ENCODE measurements at regions not wholly inside any gene's neighbourhood (a gene's known extent, or its start where the extent isn't known, plus 50 kb on each side); places are given as distances from the start of the nearest gene placed in this dataset.

DNA sequence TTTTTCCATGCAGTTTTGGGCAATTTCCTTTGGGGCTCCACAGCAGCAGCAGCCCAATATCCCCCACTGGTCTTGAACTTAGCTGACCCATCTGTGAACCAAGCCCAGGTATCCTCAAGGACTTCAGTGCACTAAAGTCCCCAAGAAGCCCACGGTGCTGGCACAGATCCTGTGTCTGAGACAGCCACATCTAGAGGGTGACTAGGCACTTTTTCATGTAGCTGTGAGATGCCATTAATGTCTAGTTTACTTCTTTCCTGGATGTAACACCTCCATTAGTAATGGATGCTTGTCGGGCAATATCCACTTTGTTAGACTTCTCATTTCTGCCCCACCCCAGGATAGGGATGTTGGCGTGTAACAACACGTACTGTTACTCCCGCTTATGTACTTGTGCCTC lies 117.9 kb downstream of the GPCPD1 start:
- no TSS peak for BruUV-seq (replicated peaks)
- TF ChIP-seq CTCF (conservative IDR thresholded peaks at IDR 0.05; ENCODE audit: low read depth, low read length), result no peak
- TF ChIP-seq EZH2 (IDR thresholded peaks at IDR 0.05; ENCODE audit: borderline replicate concordance, low read depth, low read length, poor library complexity, severe bottlenecking), result no peak
- Histone ChIP-seq H3K4me1 (ENCODE audit: insufficient read depth, low read length, poor library complexity, severe bottlenecking) (no peaks in the 10 kb centered on the region), H3K4me3 (ENCODE audit: low read depth, low read length, poor library complexity, severe bottlenecking) (no peak overlapping the region), H3K9me3 (ENCODE audit: low read depth, low read length, poor library complexity, severe bottlenecking) (no peaks in the 10 kb centered on the region), H3K27ac (ENCODE audit: low read depth, low read length, poor library complexity, severe bottlenecking) (no peak overlapping the region), H3K27me3 (replicated peaks; ENCODE audit: insufficient read depth, low read depth, low read length, poor library complexity) (peaks cover 17% of the 10 kb centered on the region), H3K36me3 (ENCODE audit: insufficient read depth, low read length, poor library complexity, severe bottlenecking) (no peaks in the 10 kb centered on the region)
- intact Hi-C loops (cut with micrococcal nuclease; ENCODE audit: unreplicated experiment), result no loop called here
- POLR2A ChIA-PET (ENCODE audit: low non-redundant PET), result no interaction called here
- CTCF ChIA-PET, result no interaction called here
- DNase-seq (ENCODE audit: low spot score), result no peak

GRCh38 chr20:5491455-5491854 lies 119.4 kb downstream of the GPCPD1 start:
- CTCF ChIA-PET, result no interaction called here
- no peak overlapping the region for H3K27ac ChIP-seq (ENCODE audit: low read depth, low read length, poor library complexity, severe bottlenecking)
- intact Hi-C loops (cut with micrococcal nuclease; ENCODE audit: unreplicated experiment), result no loop called here

GRCh38 chr20:5489601-5490000 lies 121.2 kb downstream of the GPCPD1 start:
- H3K36me3 ChIP-seq (ENCODE audit: insufficient read depth, low read length, poor library complexity, severe bottlenecking), result no peaks in the 10 kb centered on the region
- CTCF ChIA-PET, result no interaction called here
- POLR2A ChIA-PET (ENCODE audit: low non-redundant PET), result no interaction called here
- no peak overlapping the region for H3K27ac ChIP-seq (ENCODE audit: low read depth, low read length, poor library complexity, severe bottlenecking)
- intact Hi-C loops (cut with micrococcal nuclease; ENCODE audit: unreplicated experiment), result no loop called here
- H3K4me1 ChIP-seq (ENCODE audit: insufficient read depth, low read length, poor library complexity, severe bottlenecking), result no peaks in the 10 kb centered on the region
- TF ChIP-seq EZH2 (IDR thresholded peaks at IDR 0.05; ENCODE audit: borderline replicate concordance, low read depth, low read length, poor library complexity, severe bottlenecking) (no peak), CTCF (conservative IDR thresholded peaks at IDR 0.05; ENCODE audit: low read depth, low read length) (no peak)
- H3K27me3 ChIP-seq (replicated peaks; ENCODE audit: insufficient read depth, low read depth, low read length, poor library complexity), result peaks cover 41% of the 10 kb centered on the region
- no TSS peak for BruUV-seq (replicated peaks)
- H3K4me3 ChIP-seq (ENCODE audit: low read depth, low read length, poor library complexity, severe bottlenecking), result no peak overlapping the region
- no peaks in the 10 kb centered on the region for H3K9me3 ChIP-seq (ENCODE audit: low read depth, low read length, poor library complexity, severe bottlenecking)
- no peak for DNase-seq (ENCODE audit: low spot score)

More at GRCh38 chr20:5491455-5491854, 119.4 kb downstream of the GPCPD1 start:
- DNase-seq (ENCODE audit: low spot score), result no peak
- no TSS peak for BruUV-seq (replicated peaks)
- H3K9me3 ChIP-seq (ENCODE audit: low read depth, low read length, poor library complexity, severe bottlenecking), result no peaks in the 10 kb centered on the region
- POLR2A ChIA-PET (ENCODE audit: low non-redundant PET), result no interaction called here
- no peaks in the 10 kb centered on the region for H3K4me1 ChIP-seq (ENCODE audit: insufficient read depth, low read length, poor library complexity, severe bottlenecking)
- peaks cover 30% of the 10 kb centered on the region for H3K27me3 ChIP-seq (replicated peaks; ENCODE audit: insufficient read depth, low read depth, low read length, poor library complexity)
- no peak for TF ChIP-seq CTCF (conservative IDR thresholded peaks at IDR 0.05; ENCODE audit: low read depth, low read length)
- no peak for TF ChIP-seq EZH2 (IDR thresholded peaks at IDR 0.05; ENCODE audit: borderline replicate concordance, low read depth, low read length, poor library complexity, severe bottlenecking)
- no peaks in the 10 kb centered on the region for H3K36me3 ChIP-seq (ENCODE audit: insufficient read depth, low read length, poor library complexity, severe bottlenecking)
- H3K4me3 ChIP-seq (ENCODE audit: low read depth, low read length, poor library complexity, severe bottlenecking), result no peak overlapping the region

All from A673 (cell line).